ENCODE measurements at regions not wholly inside any gene's neighbourhood (a gene's known extent, or its start where the extent isn't known, plus 50 kb on each side); places are given as distances from the start of the nearest gene placed in this dataset.
A peak's percentile ranks its signal among the peaks of the same experiment; 100 is the strongest.

DNA sequence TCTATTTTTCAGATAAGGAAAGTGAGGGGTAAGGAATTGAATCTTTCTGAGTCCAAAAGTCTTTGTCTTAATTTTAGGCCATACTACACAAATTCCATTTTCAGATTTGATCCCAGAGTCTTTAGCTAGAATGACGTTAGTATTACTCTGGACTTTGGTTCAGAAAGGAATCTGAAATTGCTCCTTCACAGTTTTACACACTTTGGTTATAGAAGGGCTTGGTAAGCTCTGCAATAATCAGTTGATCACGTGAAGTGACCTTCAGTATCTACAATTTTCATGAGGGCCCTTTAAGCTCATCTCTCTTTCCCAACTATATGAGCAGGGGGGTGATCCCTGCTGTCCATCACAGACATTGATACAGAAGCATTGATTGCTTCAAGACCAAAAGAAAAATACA, 103.4 kb upstream of the ESRRG start:
- Histone ChIP-seq H3K9me3 (no peaks in the 10 kb centered on the region), H3K36me3 (no peaks in the 10 kb centered on the region), H3K27me3 (no peaks in the 10 kb centered on the region), H3K27ac (no peak overlapping the region), H3K4me3 (no peak overlapping the region), H3K4me1 (peaks cover 0 to 6% (median 2%) of the 10 kb centered on the region in 4 donors)
- no peak for ATAC-seq (ENCODE audit: low FRiP score in 2 of 2)
- DNase-seq: no peak
- no peak for TF ChIP-seq POLR2AphosphoS5 (IDR thresholded peaks at IDR 0.05)
- 68 to 80% methylated on average over 2 of the region's 2 CpGs for WGBS, 2 donors

DNA sequence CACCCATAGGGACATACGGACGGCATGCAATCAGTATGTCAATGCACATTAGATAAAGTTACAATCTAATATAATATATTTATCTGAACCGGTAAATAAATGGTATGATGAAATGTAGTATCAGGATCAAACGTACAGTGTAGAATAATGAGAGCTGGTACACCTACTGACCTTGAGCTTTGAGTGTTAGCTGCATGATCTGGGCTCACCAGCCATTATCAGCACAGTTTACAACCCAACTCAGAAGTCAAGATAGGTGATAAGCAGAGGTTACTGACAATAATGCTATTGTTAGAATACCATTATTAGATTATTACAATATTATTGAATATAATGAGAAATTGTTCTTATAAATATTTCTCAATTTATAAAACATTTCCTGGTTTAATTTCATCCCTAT, 103.0 kb upstream of the ESRRG start:
- DNase-seq: no peak
- Histone ChIP-seq H3K4me3 (no peak overlapping the region), H3K27me3 (no peaks in the 10 kb centered on the region), H3K4me1 (peaks cover 0 to 6% (median 2%) of the 10 kb centered on the region in 4 donors), H3K27ac (no peak overlapping the region), H3K36me3 (no peaks in the 10 kb centered on the region), H3K9me3 (no peaks in the 10 kb centered on the region)
- no peak for ATAC-seq (ENCODE audit: low FRiP score in 2 of 2)
- no peak for TF ChIP-seq EP300 (IDR thresholded peaks at IDR 0.05)
- TF ChIP-seq POLR2AphosphoS5 (IDR thresholded peaks at IDR 0.05): no peak
- no peak for TF ChIP-seq POLR2A (IDR thresholded peaks at IDR 0.05)
- WGBS, 2 donors: 78 to 83% methylated on average over 4 of the region's 4 CpGs

DNA sequence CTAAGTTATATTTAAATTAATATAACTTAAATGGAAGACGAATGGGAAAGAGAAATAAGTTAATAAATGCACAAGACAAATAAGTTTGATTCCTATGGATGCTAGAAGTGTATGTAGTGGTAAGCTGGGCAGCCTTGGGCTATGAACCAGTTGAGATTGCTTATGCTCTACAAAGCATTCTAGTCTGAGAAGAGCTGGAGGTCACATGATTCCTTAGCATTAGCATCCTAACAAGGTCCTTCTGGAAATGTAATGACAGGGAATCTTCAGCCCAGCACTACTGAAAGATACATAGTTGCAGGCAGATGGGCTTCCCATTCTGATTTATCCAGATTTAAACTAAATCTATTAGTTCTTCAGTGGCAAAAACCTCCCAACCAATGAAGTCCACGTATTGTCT, 102.3 kb upstream of the ESRRG start:
- 89 to 91% methylated on average over 2 of the region's 2 CpGs for WGBS, 2 donors
- peaks cover 0 to 6% (median 2%) of the 10 kb centered on the region in 4 donors for H3K4me1 ChIP-seq
- TF ChIP-seq, protein P1, sequence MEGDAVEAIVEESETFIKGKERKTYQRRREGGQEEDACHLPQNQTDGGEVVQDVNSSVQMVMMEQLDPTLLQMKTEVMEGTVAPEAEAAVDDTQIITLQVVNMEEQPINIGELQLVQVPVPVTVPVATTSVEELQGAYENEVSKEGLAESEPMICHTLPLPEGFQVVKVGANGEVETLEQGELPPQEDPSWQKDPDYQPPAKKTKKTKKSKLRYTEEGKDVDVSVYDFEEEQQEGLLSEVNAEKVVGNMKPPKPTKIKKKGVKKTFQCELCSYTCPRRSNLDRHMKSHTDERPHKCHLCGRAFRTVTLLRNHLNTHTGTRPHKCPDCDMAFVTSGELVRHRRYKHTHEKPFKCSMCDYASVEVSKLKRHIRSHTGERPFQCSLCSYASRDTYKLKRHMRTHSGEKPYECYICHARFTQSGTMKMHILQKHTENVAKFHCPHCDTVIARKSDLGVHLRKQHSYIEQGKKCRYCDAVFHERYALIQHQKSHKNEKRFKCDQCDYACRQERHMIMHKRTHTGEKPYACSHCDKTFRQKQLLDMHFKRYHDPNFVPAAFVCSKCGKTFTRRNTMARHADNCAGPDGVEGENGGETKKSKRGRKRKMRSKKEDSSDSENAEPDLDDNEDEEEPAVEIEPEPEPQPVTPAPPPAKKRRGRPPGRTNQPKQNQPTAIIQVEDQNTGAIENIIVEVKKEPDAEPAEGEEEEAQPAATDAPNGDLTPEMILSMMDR (IDR thresholded peaks at IDR 0.05): no peak
- TF ChIP-seq POLR2A (IDR thresholded peaks at IDR 0.05): no peak

DNA sequence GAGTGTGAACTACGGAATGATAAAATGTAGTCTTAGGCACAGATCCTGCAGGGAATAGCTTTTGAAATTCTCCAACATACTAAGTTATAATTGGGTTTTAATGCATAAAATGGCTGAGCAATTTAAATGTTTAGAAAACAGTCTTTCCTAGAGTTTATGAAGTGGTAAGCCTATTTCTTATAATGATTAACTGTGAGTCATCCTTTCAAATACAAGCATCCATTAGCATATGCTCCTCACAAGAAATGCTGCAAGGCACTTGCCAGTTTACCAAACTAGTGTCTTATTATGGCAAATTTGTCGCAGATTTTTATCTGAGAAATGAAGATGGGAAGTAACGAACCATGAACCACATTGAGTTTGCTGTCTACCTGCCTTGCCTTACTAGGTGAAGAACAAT, 101.3 kb upstream of the ESRRG start:
- peaks cover 0 to 6% (median 2%) of the 10 kb centered on the region in 4 donors for H3K4me1 ChIP-seq
- ATAC-seq (ENCODE audit: low FRiP score in 2 of 2) (no peak), DNase-seq (no peak)
- no peaks in the 10 kb centered on the region for H3K27me3 ChIP-seq
- no peaks in the 10 kb centered on the region for H3K9me3 ChIP-seq
- H3K36me3 ChIP-seq: no peaks in the 10 kb centered on the region
- WGBS, 2 donors: 88 to 89% methylated on average over 3 of the region's 3 CpGs
- no peak overlapping the region for H3K27ac ChIP-seq
- H3K4me3 ChIP-seq: no peak overlapping the region
- TF ChIP-seq POLR2AphosphoS5 (IDR thresholded peaks at IDR 0.05) (no peak), POLR2A (IDR thresholded peaks at IDR 0.05) (no peak), EP300 (IDR thresholded peaks at IDR 0.05) (no peak)
- TF ChIP-seq, protein P1 (IDR thresholded peaks at IDR 0.05): no peak

More for the DNA sequence above, 102.3 kb upstream of the ESRRG start:
- ATAC-seq (ENCODE audit: low FRiP score in 2 of 2) (no peak), DNase-seq (no peak)
- H3K27me3 ChIP-seq: no peaks in the 10 kb centered on the region
- no peaks in the 10 kb centered on the region for H3K9me3 ChIP-seq
- H3K36me3 ChIP-seq: no peaks in the 10 kb centered on the region
- no peak overlapping the region for H3K4me3 ChIP-seq
- H3K27ac ChIP-seq: no peak overlapping the region

DNA sequence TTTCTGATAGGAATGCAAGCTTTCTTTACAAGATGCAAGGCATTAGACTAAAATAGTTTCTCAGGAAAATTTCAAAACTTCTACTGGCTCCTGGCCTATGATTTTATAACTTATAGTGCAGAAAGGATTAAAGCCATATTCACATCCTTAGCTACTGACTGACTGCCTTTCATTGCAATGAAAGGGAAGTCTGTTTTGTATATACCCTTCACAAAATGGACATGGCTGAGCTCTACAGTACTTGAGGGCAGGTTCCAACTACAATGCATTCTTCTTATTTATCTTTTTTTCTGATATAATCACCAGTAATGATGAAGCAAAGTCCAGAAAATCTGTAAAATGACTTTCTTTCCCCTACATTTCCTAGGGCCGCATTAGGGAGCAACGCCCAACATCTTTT, 100.5 kb upstream of the ESRRG start:
- Histone ChIP-seq H3K27me3 (no peaks in the 10 kb centered on the region), H3K27ac (no peak overlapping the region), H3K4me3 (no peak overlapping the region), H3K36me3 (no peaks in the 10 kb centered on the region), H3K9me3 (no peaks in the 10 kb centered on the region), H3K4me1 (peaks cover 0 to 6% (median 2%) of the 10 kb centered on the region in 4 donors)
- DNase-seq (no peak), ATAC-seq (ENCODE audit: low FRiP score in 2 of 2) (no peak)
- TF ChIP-seq POLR2AphosphoS5 (IDR thresholded peaks at IDR 0.05): no peak
- WGBS, 2 donors: 89 to 98% methylated on average over 2 of the region's 2 CpGs

DNA sequence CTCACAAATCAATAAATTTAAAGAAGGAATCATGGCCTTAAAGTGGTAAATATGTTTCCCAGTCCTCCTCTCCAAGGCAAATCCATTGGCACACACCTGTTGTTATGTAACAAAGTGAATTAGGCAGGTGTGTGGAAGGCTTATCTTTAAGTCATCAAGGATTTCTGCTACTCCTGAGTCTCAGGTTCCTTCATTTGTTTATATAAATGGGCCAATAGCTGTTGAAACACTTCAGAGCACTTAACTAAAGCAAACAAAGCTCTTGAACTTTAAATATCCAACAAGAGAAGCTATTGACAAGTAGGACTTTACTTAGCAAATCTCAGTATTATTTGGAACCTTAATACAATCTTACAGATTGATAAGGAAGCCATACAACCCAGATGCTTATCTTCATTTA, 99.3 kb upstream of the ESRRG start:
- no peaks in the 10 kb centered on the region for H3K9me3 ChIP-seq
- ATAC-seq (ENCODE audit: low FRiP score in 2 of 2) (peak; percentile 58 to 82), DNase-seq (no peak)
- H3K4me1 ChIP-seq: peaks cover 0 to 6% (median 2%) of the 10 kb centered on the region in 4 donors
- no peaks in the 10 kb centered on the region for H3K27me3 ChIP-seq
- H3K27ac ChIP-seq: no peak overlapping the region
- H3K4me3 ChIP-seq: no peak overlapping the region
- TF ChIP-seq POLR2AphosphoS5 (IDR thresholded peaks at IDR 0.05) (no peak), POLR2A (IDR thresholded peaks at IDR 0.05) (no peak), EP300 (IDR thresholded peaks at IDR 0.05) (peak in 1 of 4 donors; percentile 78)
- TF ChIP-seq, protein P1 (IDR thresholded peaks at IDR 0.05): no peak
- no peaks in the 10 kb centered on the region for H3K36me3 ChIP-seq
